GM19351 (cell line): ENCODE measurements at regions not wholly inside any gene's neighbourhood (a gene's known extent, or its start where the extent isn't known, plus 50 kb on each side); places are given as distances from the start of the nearest gene placed in this dataset.
"Not testable (repeated sequence)": the region's sequence is repeated elsewhere in the genome, so short reads cannot be mapped to it uniquely, and the experiment has no call there.

Experiments
- ATAC-seq: cut with Tn5 transposase; IDR thresholded peaks from one replicate; pipeline ENCODE4 v1.9.1; 2021; ENCODE audit warnings: mild to moderate bottlenecking, moderate library complexity; ENCODE audit not compliant: unreplicated experiment

GRCh38 chr14:95597784-95598211, 62.9 kb downstream of the GLRX5 start:
- ATAC-seq: peak; percentile 79

- no peak for ATAC-seq
Measured at GRCh38 chr14:95601650-95602049, 66.8 kb downstream of the GLRX5 start.

GRCh38 chr14:95603415-95603814, 68.6 kb downstream of the GLRX5 start:
- ATAC-seq: no peak

GRCh38 chr14:95606266-95606665, 71.4 kb downstream of the GLRX5 start:
- ATAC-seq: no peak

- no peak for ATAC-seq
Measured at GRCh38 chr14:95608637-95609235, 73.9 kb downstream of the GLRX5 start.

- ATAC-seq: no peak
Measured at GRCh38 chr14:95609398-95609990, 74.6 kb downstream of the GLRX5 start.

- no peak for ATAC-seq
Measured at GRCh38 chr14:95611293-95611880, 74.8 kb upstream of the TCL1B start.

GRCh38 chr14:95614349-95614748, 71.9 kb upstream of the TCL1B start:
- ATAC-seq: peak; percentile 61

GRCh38 chr14:95616745-95617144, 69.5 kb upstream of the TCL1B start:
- ATAC-seq: no peak

- no peak for ATAC-seq
Measured at GRCh38 chr14:95619785-95620417, 66.3 kb upstream of the TCL1B start.

- peak; percentile 72 for ATAC-seq
Measured at GRCh38 chr14:95620659-95621059, 65.6 kb upstream of the TCL1B start.

GRCh38 chr14:95623195-95623594, 63.0 kb upstream of the TCL1B start:
- ATAC-seq: no peak

GRCh38 chr14:95625710-95626109, 60.5 kb upstream of the TCL1B start:
- not testable (repeated sequence) for ATAC-seq

GRCh38 chr14:95635051-95635450, 51.2 kb upstream of the TCL1B start:
- no peak for ATAC-seq
